ENCODE measurements at regions not wholly inside any gene's neighbourhood (a gene's known extent, or its start where the extent isn't known, plus 50 kb on each side); places are given as distances from the start of the nearest gene placed in this dataset.

DNA sequence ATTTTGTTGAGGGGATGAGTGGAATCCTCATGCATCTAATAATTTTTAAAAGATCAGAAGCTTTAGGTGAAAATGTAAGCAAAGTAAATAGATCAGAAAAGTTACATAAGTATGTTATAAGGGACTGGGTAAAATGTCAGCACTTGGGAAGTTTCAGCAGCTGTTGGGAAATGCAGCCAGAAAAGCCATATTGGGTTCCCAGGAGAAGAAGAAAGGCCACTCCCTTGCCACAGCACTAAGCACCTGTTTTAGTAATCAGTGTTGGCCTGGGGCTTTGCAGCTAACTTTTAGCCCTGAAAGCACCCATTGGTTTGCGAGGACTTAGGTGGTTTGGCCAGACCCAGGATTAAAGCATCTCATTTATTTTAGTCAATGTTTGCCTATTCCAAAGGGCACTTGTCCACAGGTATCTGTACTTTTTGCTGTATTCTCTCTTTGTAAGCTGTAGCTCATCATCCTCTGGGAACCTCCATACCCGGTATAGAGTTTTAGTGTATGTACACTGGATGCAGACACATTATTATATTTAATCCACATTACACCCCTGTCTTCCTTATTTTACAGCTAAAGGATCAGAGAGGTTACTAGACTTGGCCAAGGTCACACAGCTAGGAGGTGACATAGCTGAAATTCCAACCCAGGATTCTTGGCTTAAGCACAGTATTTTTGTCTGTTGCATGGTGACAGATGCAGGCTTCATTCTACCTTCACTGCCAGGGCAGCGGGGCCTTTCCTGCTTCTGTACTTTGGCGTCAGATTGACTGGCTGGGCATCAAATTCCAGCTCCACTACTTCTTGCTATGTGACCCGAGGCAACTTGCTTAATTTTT is 127.7 kb upstream of the SESN3 start:
- no peak for DNase-seq (ENCODE audit: low spot score)

GRCh38 chr11:95354304-95354703 is 123.3 kb upstream of the SESN3 start:
- DNase-seq (ENCODE audit: low spot score), result no peak

GRCh38 chr11:95353706-95354105 is 122.7 kb upstream of the SESN3 start:
- no peak for DNase-seq (ENCODE audit: low spot score)

DNA sequence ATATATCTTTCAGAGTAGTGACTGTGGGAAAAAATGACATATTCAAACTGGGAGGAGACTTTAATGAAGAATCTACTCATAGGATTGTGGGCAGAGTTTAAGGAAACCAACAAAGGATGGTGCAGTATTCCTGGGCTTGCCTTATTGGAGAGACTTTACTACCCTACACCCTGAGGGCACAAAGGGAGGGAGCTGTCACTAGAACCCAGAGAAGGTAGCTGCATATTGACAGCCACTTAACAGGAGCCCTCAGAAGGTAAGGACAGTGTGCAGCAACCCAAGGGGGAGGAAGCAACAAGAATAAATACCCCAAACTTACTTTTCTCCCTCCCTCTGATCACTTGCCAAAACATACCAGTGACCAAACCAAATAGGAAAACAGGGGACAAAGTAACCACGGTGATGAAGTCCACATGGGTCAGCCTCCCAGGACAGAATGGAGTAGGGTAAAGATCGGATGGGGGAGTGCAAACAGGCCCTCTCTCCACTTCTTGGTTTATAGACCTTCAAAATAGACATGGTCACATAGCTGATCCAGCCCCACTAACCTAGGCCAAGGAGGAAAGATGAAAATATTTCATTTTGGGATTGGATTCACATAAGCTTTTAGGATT is 121.8 kb upstream of the SESN3 start:
- no peak for DNase-seq (ENCODE audit: low spot score)

DNA sequence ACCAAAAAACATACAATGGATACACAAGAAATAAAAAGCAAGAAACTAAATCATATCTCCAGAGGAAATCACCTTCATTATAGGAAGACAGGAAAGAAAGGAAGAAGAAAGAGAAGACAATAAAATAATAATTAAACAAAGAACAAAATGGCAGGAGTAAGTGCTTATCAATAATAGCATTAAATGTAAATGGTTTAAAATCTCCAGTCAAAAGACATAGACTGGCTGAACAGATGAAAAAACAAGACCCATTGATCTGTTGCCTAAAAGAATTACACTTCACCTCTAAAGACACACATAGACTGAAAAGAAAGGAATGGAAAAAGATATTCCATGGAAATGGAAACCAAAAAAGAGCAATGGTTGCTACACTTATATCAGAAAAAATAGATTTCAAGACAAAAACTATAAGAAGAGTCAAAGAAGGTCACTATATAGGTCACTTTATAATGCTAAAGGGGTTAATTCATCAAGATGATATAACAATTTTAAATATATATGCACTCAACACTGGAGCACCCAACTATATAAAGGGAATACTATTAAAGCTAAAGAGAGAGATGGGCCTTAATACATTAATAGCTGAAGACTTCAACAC is 118.4 kb upstream of the SESN3 start:
- no peak for DNase-seq (ENCODE audit: low spot score)

GRCh38 chr11:95346265-95346664 is 115.3 kb upstream of the SESN3 start:
- no peak for DNase-seq (ENCODE audit: low spot score)

- DNase-seq (ENCODE audit: low spot score), result no peak
Observed at GRCh38 chr11:95345651-95346050, 114.6 kb upstream of the SESN3 start.

DNA sequence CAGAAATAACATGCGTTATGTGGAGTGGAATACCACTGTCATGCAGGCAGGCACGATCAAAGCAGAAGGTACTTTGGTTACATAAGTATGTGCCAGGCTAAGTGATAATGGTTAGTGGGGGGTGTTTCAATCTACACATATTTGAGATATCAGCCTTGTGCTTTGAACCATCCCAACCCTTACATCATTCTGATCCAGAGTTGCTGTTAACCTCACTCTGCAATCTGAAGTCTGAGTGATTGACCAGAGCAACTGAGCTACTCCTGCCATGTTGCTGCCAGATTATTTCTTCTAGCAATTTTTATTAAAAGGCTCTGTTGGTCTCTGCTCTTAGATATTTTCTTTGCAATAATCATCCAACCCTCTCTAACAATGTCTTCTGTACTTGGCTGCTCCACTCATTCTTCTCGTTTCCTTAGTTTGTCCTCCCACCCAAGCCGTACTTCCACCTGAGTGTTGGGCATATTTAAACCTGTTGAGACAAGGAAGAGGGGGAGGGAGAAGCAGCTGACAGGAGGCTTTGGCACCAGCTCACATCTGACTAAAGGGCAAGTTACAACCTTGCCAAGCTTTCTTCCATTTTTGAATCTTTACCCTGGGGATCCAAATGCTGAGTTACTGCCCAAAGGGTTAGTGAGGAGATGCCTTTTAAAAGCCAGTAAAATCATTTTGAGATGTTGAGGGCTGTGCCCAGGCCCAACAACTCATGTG is 114.1 kb upstream of the SESN3 start:
- no peak for DNase-seq (ENCODE audit: low spot score)

DNA sequence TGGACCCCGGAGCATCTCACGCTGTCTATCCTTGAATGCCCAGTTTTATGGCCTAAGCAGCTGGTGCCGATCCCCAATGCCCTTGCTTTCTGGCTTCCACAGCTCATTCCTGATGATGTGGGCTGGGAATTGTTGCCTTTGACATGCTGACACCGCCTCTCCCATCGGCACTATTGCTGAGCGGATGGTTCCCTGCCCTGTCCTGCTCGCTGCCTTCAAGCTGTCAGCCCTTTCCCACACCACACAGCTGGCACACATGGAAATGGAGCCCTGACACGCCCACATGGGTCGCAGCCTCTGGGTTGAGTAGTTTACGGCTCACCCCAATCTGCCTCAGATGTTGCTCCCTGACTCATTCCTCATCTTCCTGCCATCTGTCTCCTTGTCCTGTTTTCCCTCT is 110.2 kb upstream of the SESN3 start:
- DNase-seq (ENCODE audit: low spot score), result no peak

GRCh38 chr11:95339086-95339901 is 108.3 kb upstream of the SESN3 start:
- peak; percentile 89 for DNase-seq (ENCODE audit: low spot score)

- DNase-seq (ENCODE audit: low spot score), result peak; percentile 98
Observed at GRCh38 chr11:95338430-95338991, 107.5 kb upstream of the SESN3 start.

GRCh38 chr11:95337972-95338429 is 107.0 kb upstream of the SESN3 start:
- no peak for DNase-seq (ENCODE audit: low spot score)

DNA sequence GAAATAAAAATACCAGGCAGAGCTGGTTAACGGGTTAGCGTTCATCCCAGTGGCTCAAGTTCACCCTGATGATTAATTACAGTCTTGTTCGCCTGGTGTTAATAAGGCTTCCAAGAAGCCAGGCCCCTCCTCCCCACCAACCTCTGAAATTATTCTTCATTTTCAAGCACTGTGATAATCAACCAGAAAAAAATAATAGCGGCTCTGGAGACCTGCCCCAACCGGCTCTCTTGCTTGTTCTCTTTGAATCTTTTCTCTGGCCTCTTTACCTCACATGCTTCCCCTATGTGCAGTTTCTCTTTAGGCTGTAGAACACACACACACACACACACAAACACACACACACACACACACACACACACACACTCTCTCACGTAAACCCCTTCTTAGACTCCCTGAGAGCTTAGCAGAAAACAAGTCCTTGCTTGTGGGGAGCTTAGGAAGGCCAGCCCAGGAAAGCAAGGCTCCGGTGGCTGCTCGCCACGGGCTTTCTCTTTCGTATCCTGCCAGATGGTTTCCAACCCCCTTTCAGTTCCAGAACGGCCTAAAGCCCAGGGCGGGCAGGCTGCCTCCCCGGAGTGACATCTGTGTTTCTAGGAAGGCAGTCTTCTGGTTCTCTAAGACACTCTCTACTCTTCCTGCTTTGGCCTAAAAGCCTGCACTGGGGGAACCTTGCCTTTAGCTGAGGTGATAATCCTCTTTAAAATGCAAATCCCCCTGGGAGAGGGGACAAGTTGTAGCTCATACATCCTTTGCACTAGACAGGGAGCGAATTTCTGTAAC is 106.4 kb upstream of the SESN3 start:
- peak; percentile 89 for DNase-seq (ENCODE audit: low spot score)

GRCh38 chr11:95335989-95336388 is 105.0 kb upstream of the SESN3 start:
- no peak for DNase-seq (ENCODE audit: low spot score)

- DNase-seq (ENCODE audit: low spot score), result no peak
Observed at GRCh38 chr11:95331161-95331560, 100.2 kb upstream of the SESN3 start.

GRCh38 chr11:95330302-95330701 is 99.3 kb upstream of the SESN3 start:
- DNase-seq (ENCODE audit: low spot score), result no peak

GRCh38 chr11:95327273-95327948 is 96.4 kb upstream of the SESN3 start:
- no peak for DNase-seq (ENCODE audit: low spot score)

DNA sequence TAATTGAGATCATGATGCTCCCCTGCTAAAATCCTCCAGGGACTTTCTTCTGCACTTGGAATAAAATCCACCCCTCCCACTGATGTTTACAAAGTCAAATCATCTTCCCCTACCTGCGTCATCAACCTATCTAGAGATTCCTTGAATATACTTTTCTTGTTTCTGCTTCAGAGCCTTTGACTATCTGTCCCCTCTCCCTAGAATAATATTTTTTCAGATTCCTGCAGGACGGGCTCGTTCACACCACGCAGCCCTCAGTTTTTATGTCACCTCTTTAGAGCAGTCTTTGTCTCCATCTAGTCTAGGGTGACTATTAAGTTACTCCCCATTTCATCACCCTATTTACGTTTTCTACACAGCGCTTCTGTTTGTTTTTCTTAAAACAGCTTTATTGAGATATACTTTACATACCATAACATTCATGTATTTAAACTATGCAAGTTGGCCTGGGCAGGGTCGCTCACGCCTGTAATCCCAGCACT is 94.8 kb upstream of the SESN3 start:
- no peak for DNase-seq (ENCODE audit: low spot score)

DNA sequence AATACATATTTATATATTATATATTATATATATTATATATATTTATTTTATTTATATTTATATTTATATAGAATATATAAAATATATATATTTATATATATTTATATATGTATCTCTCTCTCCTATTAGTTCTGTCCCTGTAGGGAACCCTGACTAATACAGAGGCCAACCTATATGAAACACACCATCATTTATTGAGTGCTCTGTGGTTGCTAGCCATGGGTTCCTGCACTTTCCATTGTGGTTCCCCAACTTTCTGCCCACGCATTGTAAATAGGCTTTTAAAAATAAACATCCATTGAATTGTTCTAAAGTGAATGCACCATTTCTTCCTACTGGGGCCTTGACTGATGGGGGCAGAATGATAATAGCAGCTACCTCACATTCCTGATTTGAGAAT is 93.8 kb upstream of the SESN3 start:
- DNase-seq (ENCODE audit: low spot score), result no peak

Data from umbilical cord (tissue), 1 donor.